MM.1S (cell line): ENCODE measurements at regions not wholly inside any gene's neighbourhood (a gene's known extent, or its start where the extent isn't known, plus 50 kb on each side); places are given as distances from the start of the nearest gene placed in this dataset.

Source experiments
- CTCF ChIP-seq: fragments of 300-600 bp; sonication (generic); IDR thresholded peaks from 2 replicates; pipeline ENCODE4 v1.5.1; 2016; ENCODE audit warnings: antibody characterized with exemption, low read length, mixed read lengths
- EZH2 ChIP-seq: fragments of 300-600 bp; sonication (generic); optimal IDR thresholded peaks from 2 replicates; pipeline ENCODE3; 2017; ENCODE audit warnings: low read depth, mild to moderate bottlenecking, antibody characterized with exemption, low read length, mixed read lengths

- TF ChIP-seq CTCF, result no peak
- TF ChIP-seq EZH2, result no peak
These were observed 1002.7 kb upstream of the PABPC4L start for GRCh38 chr4:135204311-135204710.
